Loucy (cell line): ENCODE measurements at regions not wholly inside any gene's neighbourhood (a gene's known extent, or its start where the extent isn't known, plus 50 kb on each side); places are given as distances from the start of the nearest gene placed in this dataset.

Source experiments
- H2AFZ ChIP-seq: fragments of 200-600 bp; sonication (generic); 2 replicates; pipeline ENCODE4 v1.6.0; 2016; ENCODE audit warnings: antibody characterized with exemption, mild to moderate bottlenecking, low read length, moderate library complexity
- H3F3A ChIP-seq: fragments of 200-600 bp; 2 replicates; pipeline ENCODE4 v1.6.0; 2016; ENCODE audit warnings: antibody characterized with exemption, low read depth, mild to moderate bottlenecking
- H3K27me3 ChIP-seq: fragments of 200-600 bp; sonication (generic); 2 replicates; pipeline ENCODE4 v1.6.1; 2014; ENCODE audit warnings: low read length, mild to moderate bottlenecking; ENCODE audit not compliant: insufficient read depth, poor library complexity, severe bottlenecking
- H3K36me3 ChIP-seq: fragments of 200-600 bp; sonication (generic); 2 replicates; pipeline ENCODE4 v1.6.1; 2016; ENCODE audit warnings: low read length; ENCODE audit not compliant: insufficient read depth
- H3K4me1 ChIP-seq: fragments of 200-600 bp; sonication (generic); 2 replicates; pipeline ENCODE4 v1.5.1; 2014; ENCODE audit warnings: low read length, mild to moderate bottlenecking; ENCODE audit not compliant: insufficient read depth, poor library complexity, severe bottlenecking
- H3K4me2 ChIP-seq: fragments of 200-600 bp; sonication (generic); 2 replicates; pipeline ENCODE4 v1.6.0; 2014; ENCODE audit warnings: antibody characterized with exemption, low read length, low read depth, mild to moderate bottlenecking; ENCODE audit not compliant: poor library complexity, severe bottlenecking
- H3K4me3 ChIP-seq: fragments of 200-600 bp; sonication (generic); 2 replicates; pipeline ENCODE4 v1.5.1; 2014; ENCODE audit warnings: low read length, mild to moderate bottlenecking, mixed read lengths; ENCODE audit not compliant: poor library complexity, severe bottlenecking
- H3K79me2 ChIP-seq: fragments of 200-600 bp; sonication (generic); 2 replicates; pipeline ENCODE4 v1.6.1; 2014; ENCODE audit warnings: low read length; ENCODE audit not compliant: insufficient read depth
- H3K9ac ChIP-seq: fragments of 200-600 bp; sonication (generic); 2 replicates; pipeline ENCODE4 v1.6.0; 2014; ENCODE audit warnings: mild to moderate bottlenecking, low read depth, low read length, moderate library complexity; ENCODE audit not compliant: poor library complexity, severe bottlenecking
- H3K9me2 ChIP-seq: fragments of 200-600 bp; sonication (generic); replicated peaks from 2 replicates; pipeline ENCODE4 v1.6.1; 2016; ENCODE audit warnings: low read depth, low read length, mixed read lengths
- H3K9me3 ChIP-seq: fragments of 200-600 bp; sonication (generic); 2 replicates; pipeline ENCODE4 v1.6.1; 2014; ENCODE audit warnings: mild to moderate bottlenecking, antibody characterized with exemption, low read length, low read depth; ENCODE audit not compliant: insufficient read depth
- H4K20me1 ChIP-seq: fragments of 200-600 bp; sonication (generic); 2 replicates; pipeline ENCODE4 v1.6.0; 2014; ENCODE audit warnings: antibody characterized with exemption, low read length, mild to moderate bottlenecking; ENCODE audit not compliant: insufficient read depth, poor library complexity, severe bottlenecking
- CTCF ChIP-seq: fragments of 200-600 bp; sonication (generic); conservative IDR thresholded peaks from 2 replicates; pipeline ENCODE4 v1.5.1; 2014; ENCODE audit warnings: mild to moderate bottlenecking, antibody characterized with exemption, low read length
- EZH2phosphoT487 ChIP-seq: fragments of 200-600 bp; IDR thresholded peaks from 2 replicates; pipeline ENCODE4 v1.6.1; 2018; ENCODE audit warnings: antibody characterized with exemption, mild to moderate bottlenecking, moderate library complexity, borderline replicate concordance

GRCh38 chr4:108532187-108532586, 88.2 kb upstream of the RPL34 start:
- Histone ChIP-seq H3K4me2 (peak overlapping the region; percentile 64), H2AFZ (no peak overlapping the region), H3K9ac (peak overlapping the region; percentile 40), H3K9me3 (no peaks in the 10 kb centered on the region), H3K36me3 (no peaks in the 10 kb centered on the region), H3K79me2 (no peaks in the 10 kb centered on the region), H3K9me2 (no peaks in the 10 kb centered on the region), H3K4me3 (no peak overlapping the region), H3F3A (peaks cover 12% of the 10 kb centered on the region; the same call in 1 of the 2 replicates), H3K4me1 (peaks cover 92% of the 10 kb centered on the region), H3K27me3 (no peaks in the 10 kb centered on the region), H4K20me1 (no peaks in the 10 kb centered on the region)
- TF ChIP-seq EZH2phosphoT487 (no peak), CTCF (no peak)

- H3K9me3 ChIP-seq, result no peaks in the 10 kb centered on the region
- H3K4me1 ChIP-seq, result peaks cover 92% of the 10 kb centered on the region
- no peaks in the 10 kb centered on the region for H3K79me2 ChIP-seq
- H3F3A ChIP-seq, result peaks cover 14% of the 10 kb centered on the region; the same call in 1 of the 2 replicates
- H3K9me2 ChIP-seq, result no peaks in the 10 kb centered on the region
- H2AFZ ChIP-seq, result no peak overlapping the region
- H3K4me2 ChIP-seq, result peak overlapping the region; percentile 64
- no peak overlapping the region for H3K4me3 ChIP-seq
- H4K20me1 ChIP-seq, result no peaks in the 10 kb centered on the region
- H3K27me3 ChIP-seq, result no peaks in the 10 kb centered on the region
- peak overlapping the region; percentile 40 for H3K9ac ChIP-seq
- H3K36me3 ChIP-seq, result no peaks in the 10 kb centered on the region
- TF ChIP-seq EZH2phosphoT487 (no peak), CTCF (no peak)
Measured at GRCh38 chr4:108531461-108531860, 88.9 kb upstream of the RPL34 start.

GRCh38 chr4:108529984-108530905, 90.1 kb upstream of the RPL34 start:
- Histone ChIP-seq H3K9ac (peak overlapping the region; percentile 40), H4K20me1 (no peaks in the 10 kb centered on the region), H3K4me3 (no peak overlapping the region), H3K79me2 (no peaks in the 10 kb centered on the region), H3K9me2 (no peaks in the 10 kb centered on the region), H3K27me3 (no peaks in the 10 kb centered on the region), H3K9me3 (no peaks in the 10 kb centered on the region), H3K36me3 (no peaks in the 10 kb centered on the region), H3K4me1 (peaks cover 94% of the 10 kb centered on the region), H3F3A (peaks cover 14% of the 10 kb centered on the region; the same call in 1 of the 2 replicates), H2AFZ (no peak overlapping the region), H3K4me2 (peak overlapping the region; percentile 64)
- TF ChIP-seq CTCF (no peak), EZH2phosphoT487 (no peak)
